ENCODE measurements at regions not wholly inside any gene's neighbourhood (a gene's known extent, or its start where the extent isn't known, plus 50 kb on each side); places are given as distances from the start of the nearest gene placed in this dataset.
"Not testable (repeated sequence)": the region's sequence is repeated elsewhere in the genome, so short reads cannot be mapped to it uniquely, and the experiment has no call there.

DNA sequence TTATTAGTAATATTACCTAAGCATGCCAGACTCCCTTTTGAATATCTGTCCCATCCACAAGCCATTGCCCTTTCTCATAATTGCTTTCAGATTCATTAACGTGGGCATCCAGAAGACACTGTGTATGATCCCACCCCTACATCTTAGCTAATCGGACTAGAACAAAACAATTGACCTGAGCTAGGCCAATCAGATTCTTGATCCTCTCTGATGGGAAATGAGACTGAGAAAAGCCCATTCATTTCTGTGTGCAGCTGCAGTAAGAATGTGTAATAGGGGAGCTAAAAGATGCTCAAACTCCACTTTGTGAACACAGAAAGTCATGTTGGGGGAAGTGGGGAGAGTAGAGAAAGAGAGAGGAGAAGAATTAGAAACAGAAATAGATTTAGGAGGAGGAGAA is 281.7 kb upstream of the G2E3 start:
- TF ChIP-seq CTCF (IDR thresholded peaks at IDR 0.05) (no peak), POLR2A (IDR thresholded peaks at IDR 0.05) (no peak)
- Histone ChIP-seq H3K9me3 (no peaks in the 10 kb centered on the region), H3K27ac (no peak overlapping the region), H3K27me3 (no peaks in the 10 kb centered on the region), H3K36me3 (no peaks in the 10 kb centered on the region), H3K4me1 (no peaks in the 10 kb centered on the region), H3K4me3 (replicated peaks in 1 of 3) (no peak overlapping the region)
- WGBS, 2 donors: 90 to 93% methylated on average over 2 of the region's 2 CpGs
- intact Hi-C loops (cut with DNase I): no loop called here
- DNase-seq: no peak

DNA sequence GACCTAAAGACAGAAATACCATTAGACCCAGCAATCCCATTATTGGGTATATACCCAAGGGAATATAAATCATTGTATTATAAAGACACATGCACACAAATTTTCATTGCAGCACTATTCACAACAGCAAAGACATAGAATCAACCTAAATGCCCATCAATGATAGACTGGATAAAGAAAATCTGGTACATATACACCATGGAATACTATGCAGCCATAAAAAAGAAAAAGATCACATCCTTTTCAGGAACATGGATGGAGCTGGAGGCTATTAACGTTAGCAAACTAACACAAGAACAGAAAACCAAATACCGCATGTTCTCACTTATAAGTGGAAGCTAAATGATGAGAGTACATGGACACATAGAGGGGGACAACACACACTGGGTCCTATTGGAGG is 280.1 kb upstream of the G2E3 start:
- 93% methylated on average over 2 of the region's 2 CpGs for WGBS, 2 donors
- intact Hi-C loops (cut with DNase I); H3K27me3 ChIP-seq; H3K9me3 ChIP-seq; H3K27ac ChIP-seq; H3K4me3 ChIP-seq (replicated peaks in 1 of 3); DNase-seq; H3K36me3 ChIP-seq; H3K4me1 ChIP-seq: not testable (repeated sequence)

- no peaks in the 10 kb centered on the region for H3K27me3 ChIP-seq
- intact Hi-C loops (cut with DNase I): no loop called here
- H3K27ac ChIP-seq: no peak overlapping the region
- no peak overlapping the region for H3K4me3 ChIP-seq (replicated peaks in 1 of 3)
- WGBS, 2 donors: 42 to 56% methylated on average over 2 of the region's 2 CpGs
- peak; percentile 55 to 69 for DNase-seq
- no peaks in the 10 kb centered on the region for H3K9me3 ChIP-seq
- H3K4me1 ChIP-seq: peaks cover 0 to 4% of the 10 kb centered on the region in 2 donors
- TF ChIP-seq POLR2A (IDR thresholded peaks at IDR 0.05) (no peak), CTCF (IDR thresholded peaks at IDR 0.05) (peak; percentile 33 to 80 (median 54))
- H3K36me3 ChIP-seq: no peaks in the 10 kb centered on the region
Observed at GRCh38 chr14:30283822-30284446, 275.0 kb upstream of the G2E3 start.

GRCh38 chr14:30284808-30285207 is 274.1 kb upstream of the G2E3 start:
- TF ChIP-seq CTCF (IDR thresholded peaks at IDR 0.05) (no peak), POLR2A (IDR thresholded peaks at IDR 0.05) (no peak)
- peaks cover 0 to 4% of the 10 kb centered on the region in 2 donors for H3K4me1 ChIP-seq
- 91 to 97% methylated on average over 4 of the region's 4 CpGs for WGBS, 2 donors
- H3K27me3 ChIP-seq: no peaks in the 10 kb centered on the region
- intact Hi-C loops (cut with DNase I): no loop called here
- H3K36me3 ChIP-seq: no peaks in the 10 kb centered on the region
- no peaks in the 10 kb centered on the region for H3K9me3 ChIP-seq
- DNase-seq: no peak
- H3K27ac ChIP-seq: no peak overlapping the region
- no peak overlapping the region for H3K4me3 ChIP-seq (replicated peaks in 1 of 3)

- intact Hi-C loops (cut with DNase I): no loop called here
- Histone ChIP-seq H3K36me3 (no peaks in the 10 kb centered on the region), H3K4me1 (peaks cover 4 to 7% of the 10 kb centered on the region in 2 donors), H3K9me3 (no peaks in the 10 kb centered on the region), H3K4me3 (replicated peaks in 1 of 3) (no peak overlapping the region), H3K27ac (no peak overlapping the region), H3K27me3 (no peaks in the 10 kb centered on the region)
- DNase-seq: no peak
- WGBS, 2 donors: 89 to 91% methylated on average over 7 of the region's 7 CpGs
- no peak for TF ChIP-seq POLR2A (IDR thresholded peaks at IDR 0.05)
- no peak for TF ChIP-seq CTCF (IDR thresholded peaks at IDR 0.05)
Observed at GRCh38 chr14:30287579-30288445, 271.1 kb upstream of the G2E3 start.
